Liver (tissue), 8 donors: ENCODE measurements at regions not wholly inside any gene's neighbourhood (a gene's known extent, or its start where the extent isn't known, plus 50 kb on each side); places are given as distances from the start of the nearest gene placed in this dataset.

Source experiments
- DNase-seq: peaks from one replicate; pipeline ENCODE4 v3.0.0-alpha.2; 2017; ENCODE audit warnings: low spot score
- H3K27ac ChIP-seq, 2 donors: one replicate each; pipeline ENCODE4 v1.7.0; 2013; ENCODE audit warnings: inconsistent platforms in 2 of 2, low read length in 2 of 2, control low read depth in 1 of 2, low read depth in 1 of 2, mild to moderate bottlenecking in 1 of 2
- H3K27me3 ChIP-seq, 4 donors: one replicate each; pipeline versions ENCODE4 v1.6.1 to v1.7.0; 2013; ENCODE audit warnings: low read length in 3 of 4, inconsistent platforms in 1 of 4, mild to moderate bottlenecking in 1 of 4, moderate library complexity in 1 of 4; ENCODE audit not compliant: control insufficient read depth in 4 of 4, insufficient read depth in 4 of 4
- H3K36me3 ChIP-seq, 4 donors: one replicate each; pipeline versions ENCODE4 v1.6.1 to v1.7.0; 2013; ENCODE audit warnings: low read length in 3 of 4, mild to moderate bottlenecking in 3 of 4, low read depth in 1 of 4, moderate library complexity in 1 of 4; ENCODE audit not compliant: control insufficient read depth in 4 of 4, insufficient read depth in 3 of 4
- H3K4me1 ChIP-seq, 4 donors: one replicate each; pipeline versions ENCODE4 v1.6.1 to v1.7.0; 2013; ENCODE audit warnings: low read length in 3 of 4, mild to moderate bottlenecking in 3 of 4, moderate library complexity in 1 of 4; ENCODE audit not compliant: control insufficient read depth in 4 of 4, insufficient read depth in 4 of 4
- H3K4me3 ChIP-seq, 3 donors: one replicate each; pipeline versions ENCODE4 v1.6.1 to v1.7.0; 2013; ENCODE audit warnings: low read length in 3 of 3, control low read depth in 1 of 3, low read depth in 1 of 3, mild to moderate bottlenecking in 1 of 3
- H3K9ac ChIP-seq, 2 donors: one replicate each; pipeline ENCODE4 v1.7.0; 2013; ENCODE audit warnings: low read length in 2 of 2, mild to moderate bottlenecking in 2 of 2, moderate library complexity in 2 of 2, control low read depth in 1 of 2, low read depth in 1 of 2
- H3K9me3 ChIP-seq, 4 donors: one replicate each; pipeline versions ENCODE4 v1.6.1 to v1.7.0; 2013; ENCODE audit warnings: low read length in 3 of 4; ENCODE audit not compliant: control insufficient read depth in 4 of 4
- EGR1 ChIP-seq, 2 donors: IDR thresholded peaks; 2 replicates each; pipeline ENCODE4 v1.6.1; 2016 to 2018; ENCODE audit warnings: antibody characterized with exemption in 2 of 2, low read depth in 2 of 2
- FOXA1 ChIP-seq: IDR thresholded peaks from 2 replicates; pipeline ENCODE4 v1.6.1; 2016; ENCODE audit warnings: antibody characterized with exemption
- FOXA2 ChIP-seq: IDR thresholded peaks from 2 replicates; pipeline ENCODE4 v1.6.1; 2016; ENCODE audit warnings: antibody characterized with exemption
- GABPA ChIP-seq, 2 donors: IDR thresholded peaks in 1 of 2; conservative IDR thresholded peaks in 1 of 2; 2 replicates each; pipeline ENCODE4 v1.6.1; 2016; ENCODE audit warnings: antibody characterized with exemption in 2 of 2, mild to moderate bottlenecking in 1 of 2, moderate library complexity in 1 of 2
- HNF4A ChIP-seq, 2 donors: conservative IDR thresholded peaks; 2 replicates each; pipeline ENCODE4 v1.6.1; 2016; ENCODE audit warnings: antibody characterized with exemption in 2 of 2, mild to moderate bottlenecking in 2 of 2
- HNF4G ChIP-seq: IDR thresholded peaks from 2 replicates; pipeline ENCODE4 v1.6.1; 2016; ENCODE audit warnings: antibody characterized with exemption
- JUND ChIP-seq, 2 donors: IDR thresholded peaks; 2 replicates each; pipeline ENCODE4 v1.6.1; 2016; ENCODE audit warnings: antibody characterized with exemption in 2 of 2
- MAX ChIP-seq: IDR thresholded peaks from 2 replicates; pipeline ENCODE4 v1.6.1; 2016; ENCODE audit warnings: antibody characterized with exemption
- NR2F2 ChIP-seq: IDR thresholded peaks from 2 replicates; pipeline ENCODE4 v1.6.1; 2016; ENCODE audit warnings: antibody characterized with exemption
- RAD21 ChIP-seq, 2 donors: IDR thresholded peaks; 2 replicates each; pipeline ENCODE4 v1.6.1; 2016; ENCODE audit warnings: antibody characterized with exemption in 2 of 2, mild to moderate bottlenecking in 2 of 2
- REST ChIP-seq: IDR thresholded peaks from 2 replicates; pipeline ENCODE4 v1.6.1; 2016; ENCODE audit warnings: antibody characterized with exemption, mild to moderate bottlenecking
- RXRA ChIP-seq, 2 donors: IDR thresholded peaks; 2 replicates each; pipeline ENCODE4 v1.6.1; 2017 to 2018; ENCODE audit warnings: antibody characterized with exemption in 2 of 2, mild to moderate bottlenecking in 1 of 2
- SP1 ChIP-seq: IDR thresholded peaks from 2 replicates; pipeline ENCODE4 v1.6.1; 2018; ENCODE audit warnings: antibody characterized with exemption, mild to moderate bottlenecking
- TAF1 ChIP-seq: conservative IDR thresholded peaks from 2 replicates; pipeline ENCODE4 v1.6.1; 2016; ENCODE audit warnings: antibody characterized with exemption, mild to moderate bottlenecking
- YY1 ChIP-seq: IDR thresholded peaks from 2 replicates; pipeline ENCODE4 v1.6.1; 2016; ENCODE audit warnings: antibody characterized with exemption, mild to moderate bottlenecking
- ZBTB33 ChIP-seq: IDR thresholded peaks from 2 replicates; pipeline ENCODE4 v1.6.1; 2016; ENCODE audit warnings: antibody characterized with exemption
- WGBS: extraction: QIAGEN DNeasy Blood & Tissue Kit; methylation state at CpG from one replicate; pipeline ENCODE4 v1.1.7; 2013; 5-methylcytosine and 5-hydroxymethylcytosine counted together
- TF ChIP-seq, protein P1 (sequence below): IDR thresholded peaks from 2 replicates; pipeline ENCODE4 v1.6.1; 2016; ENCODE audit warnings: antibody characterized with exemption
- TF ChIP-seq, protein P2 (sequence below): fragments of 150-350 bp; IDR thresholded peaks from 2 replicates; pipeline ENCODE4 v1.5.1; 2017; ENCODE audit warnings: improper control_type of control experiment, low read depth, low read length; ENCODE audit not compliant: missing input control
- donor health status: healthy.
- donor health status: healthy.
- donor health status: healthy.
- donor health status: healthy.
- donor health status: healthy.

- Histone ChIP-seq H3K4me3 (no peak overlapping the region), H3K27ac (no peak overlapping the region), H3K9ac (no peak overlapping the region), H3K9me3 (no peaks in the 10 kb centered on the region), H3K4me1 (no peaks in the 10 kb centered on the region), H3K27me3 (no peaks in the 10 kb centered on the region), H3K36me3 (no peaks in the 10 kb centered on the region)
- 59% methylated on average over 3 of the region's 3 CpGs for WGBS
- TF ChIP-seq YY1 = no peak
- TF ChIP-seq, protein P1, sequence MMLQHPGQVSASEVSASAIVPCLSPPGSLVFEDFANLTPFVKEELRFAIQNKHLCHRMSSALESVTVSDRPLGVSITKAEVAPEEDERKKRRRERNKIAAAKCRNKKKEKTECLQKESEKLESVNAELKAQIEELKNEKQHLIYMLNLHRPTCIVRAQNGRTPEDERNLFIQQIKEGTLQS = no peak
- no peak for TF ChIP-seq FOXA2
- TF ChIP-seq NR2F2 = no peak
- TF ChIP-seq SP1 = no peak
- TF ChIP-seq RXRA (IDR thresholded peaks at IDR 0.05) = no peak
- no peak for TF ChIP-seq REST
- no peak for TF ChIP-seq HNF4A (conservative IDR thresholded peaks at IDR 0.05)
- TF ChIP-seq MAX = no peak
- no peak for TF ChIP-seq RAD21 (IDR thresholded peaks at IDR 0.05)
- TF ChIP-seq TAF1 = no peak
- TF ChIP-seq ZBTB33 = no peak
- TF ChIP-seq, protein P2, sequence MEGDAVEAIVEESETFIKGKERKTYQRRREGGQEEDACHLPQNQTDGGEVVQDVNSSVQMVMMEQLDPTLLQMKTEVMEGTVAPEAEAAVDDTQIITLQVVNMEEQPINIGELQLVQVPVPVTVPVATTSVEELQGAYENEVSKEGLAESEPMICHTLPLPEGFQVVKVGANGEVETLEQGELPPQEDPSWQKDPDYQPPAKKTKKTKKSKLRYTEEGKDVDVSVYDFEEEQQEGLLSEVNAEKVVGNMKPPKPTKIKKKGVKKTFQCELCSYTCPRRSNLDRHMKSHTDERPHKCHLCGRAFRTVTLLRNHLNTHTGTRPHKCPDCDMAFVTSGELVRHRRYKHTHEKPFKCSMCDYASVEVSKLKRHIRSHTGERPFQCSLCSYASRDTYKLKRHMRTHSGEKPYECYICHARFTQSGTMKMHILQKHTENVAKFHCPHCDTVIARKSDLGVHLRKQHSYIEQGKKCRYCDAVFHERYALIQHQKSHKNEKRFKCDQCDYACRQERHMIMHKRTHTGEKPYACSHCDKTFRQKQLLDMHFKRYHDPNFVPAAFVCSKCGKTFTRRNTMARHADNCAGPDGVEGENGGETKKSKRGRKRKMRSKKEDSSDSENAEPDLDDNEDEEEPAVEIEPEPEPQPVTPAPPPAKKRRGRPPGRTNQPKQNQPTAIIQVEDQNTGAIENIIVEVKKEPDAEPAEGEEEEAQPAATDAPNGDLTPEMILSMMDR = no peak
- no peak for TF ChIP-seq JUND (IDR thresholded peaks at IDR 0.05)
- TF ChIP-seq FOXA1 = no peak
- TF ChIP-seq EGR1 (IDR thresholded peaks at IDR 0.05; ENCODE audit: low read depth in 2 of 2) = no peak
- TF ChIP-seq HNF4G = no peak
- no peak for TF ChIP-seq GABPA (IDR thresholded peaks at IDR 0.05 in 1 of 2, conservative IDR thresholded peaks at IDR 0.05 in 1 of 2)
- DNase-seq = no peak
Measured at GRCh38 chr2:183490489-183490888, 366.2 kb downstream of the NUP35 start.
